Lung (tissue), 11 donors: ENCODE measurements at regions not wholly inside any gene's neighbourhood (a gene's known extent, or its start where the extent isn't known, plus 50 kb on each side); places are given as distances from the start of the nearest gene placed in this dataset.

Experiments used
- ATAC-seq: fragments of 200-7000 bp; cut with Tn5 transposase; one replicate; pipeline ENCODE4 v1.9.1; 2020; ENCODE audit warnings: moderate number of reproducible peaks; ENCODE audit not compliant: insufficient read depth, low FRiP score
- DNase-seq, 3 donors: peaks; one replicate each; pipeline ENCODE4 v3.0.0-alpha.2; 2013 to 2017
- H3K27ac ChIP-seq, 2 donors: one replicate each; pipeline ENCODE4 v1.5.1; 2013; ENCODE audit warnings: mild to moderate bottlenecking in 2 of 2, moderate library complexity in 2 of 2, control low read depth in 1 of 2, inconsistent platforms in 1 of 2, low read depth in 1 of 2, low read length in 1 of 2
- H3K27me3 ChIP-seq, 3 donors: one replicate each; pipeline ENCODE4 v1.5.1; 2013; ENCODE audit warnings: low read length in 2 of 3; ENCODE audit not compliant: control insufficient read depth in 3 of 3, insufficient read depth in 3 of 3
- H3K36me3 ChIP-seq, 4 donors: one replicate each; pipeline ENCODE4 v1.5.1; 2013; ENCODE audit warnings: low read length in 4 of 4, mild to moderate bottlenecking in 1 of 4, moderate library complexity in 1 of 4; ENCODE audit not compliant: control insufficient read depth in 4 of 4, insufficient read depth in 4 of 4
- H3K4me1 ChIP-seq, 5 donors: one replicate each; pipeline ENCODE4 v1.5.1; 2013; ENCODE audit warnings: low read length in 5 of 5, mild to moderate bottlenecking in 2 of 5, moderate library complexity in 1 of 5; ENCODE audit not compliant: control insufficient read depth in 5 of 5, insufficient read depth in 5 of 5
- H3K4me3 ChIP-seq: one replicate; pipeline ENCODE4 v1.5.1; 2013; ENCODE audit warnings: mild to moderate bottlenecking, control low read depth, moderate library complexity
- H3K9ac ChIP-seq, 2 donors: one replicate each; pipeline ENCODE4 v1.5.1; 2013; ENCODE audit warnings: low read length in 2 of 2, control low read depth in 1 of 2; ENCODE audit not compliant: insufficient read depth in 1 of 2
- H3K9me3 ChIP-seq, 4 donors: one replicate each; pipeline ENCODE4 v1.5.1; 2013; ENCODE audit warnings: low read length in 3 of 4, mild to moderate bottlenecking in 1 of 4, moderate library complexity in 1 of 4; ENCODE audit not compliant: control insufficient read depth in 4 of 4, insufficient read depth in 3 of 4
- WGBS, 2 donors: extraction: QIAGEN DNeasy Blood & Tissue Kit; methylation state at CpG; one replicate each; pipeline ENCODE4 v1.1.7; 2013; 5-methylcytosine and 5-hydroxymethylcytosine counted together
- TF ChIP-seq, protein P1 (sequence below): IDR thresholded peaks from 2 replicates; pipeline ENCODE4 v1.5.1; 2012; ENCODE audit warnings: mild to moderate bottlenecking; ENCODE audit errors: control extremely low read depth, extremely low read depth
- donor health status: control.
- donor health status: control.
- donor health status: Bipolar disorder and iron deficiency.
- donor health status: healthy.
- donor health status: DM: yes; HTN: yes; CAD: no.

DNA sequence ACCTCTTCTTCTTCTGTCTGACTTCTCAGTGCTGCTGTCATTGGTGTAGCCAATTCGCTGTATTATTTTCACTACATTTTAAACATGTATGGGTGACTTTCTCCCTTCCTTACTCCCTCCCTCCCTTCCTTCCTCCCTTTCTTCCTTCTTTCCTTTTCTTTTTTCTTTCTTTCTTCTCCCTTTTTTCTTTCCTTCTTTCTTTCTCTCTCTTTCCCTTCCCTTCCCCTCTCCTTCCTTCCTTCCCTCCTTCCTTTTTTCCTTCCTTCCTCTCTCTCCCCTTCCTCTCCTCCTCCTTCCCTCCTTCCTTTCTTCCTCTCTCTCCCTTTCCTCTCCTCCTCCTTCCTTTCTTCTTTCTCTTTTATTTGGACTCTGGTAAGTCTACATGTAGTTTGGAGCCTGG, 240.8 kb downstream of the GATA3 start:
- no peaks in the 10 kb centered on the region for H3K36me3 ChIP-seq
- TF ChIP-seq, protein P1, sequence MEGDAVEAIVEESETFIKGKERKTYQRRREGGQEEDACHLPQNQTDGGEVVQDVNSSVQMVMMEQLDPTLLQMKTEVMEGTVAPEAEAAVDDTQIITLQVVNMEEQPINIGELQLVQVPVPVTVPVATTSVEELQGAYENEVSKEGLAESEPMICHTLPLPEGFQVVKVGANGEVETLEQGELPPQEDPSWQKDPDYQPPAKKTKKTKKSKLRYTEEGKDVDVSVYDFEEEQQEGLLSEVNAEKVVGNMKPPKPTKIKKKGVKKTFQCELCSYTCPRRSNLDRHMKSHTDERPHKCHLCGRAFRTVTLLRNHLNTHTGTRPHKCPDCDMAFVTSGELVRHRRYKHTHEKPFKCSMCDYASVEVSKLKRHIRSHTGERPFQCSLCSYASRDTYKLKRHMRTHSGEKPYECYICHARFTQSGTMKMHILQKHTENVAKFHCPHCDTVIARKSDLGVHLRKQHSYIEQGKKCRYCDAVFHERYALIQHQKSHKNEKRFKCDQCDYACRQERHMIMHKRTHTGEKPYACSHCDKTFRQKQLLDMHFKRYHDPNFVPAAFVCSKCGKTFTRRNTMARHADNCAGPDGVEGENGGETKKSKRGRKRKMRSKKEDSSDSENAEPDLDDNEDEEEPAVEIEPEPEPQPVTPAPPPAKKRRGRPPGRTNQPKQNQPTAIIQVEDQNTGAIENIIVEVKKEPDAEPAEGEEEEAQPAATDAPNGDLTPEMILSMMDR: no peak
- WGBS, 2 donors: 95 to 100% methylated on average over 1 of the region's 1 CpG

GRCh38 chr10:8296090-8296733, 241.7 kb downstream of the GATA3 start:
- H3K27ac ChIP-seq: no peak overlapping the region

More for the DNA sequence above, 240.8 kb downstream of the GATA3 start:
- H3K4me1 ChIP-seq: no peaks in the 10 kb centered on the region
- H3K9me3 ChIP-seq: peaks cover 0 to 6% (median 0%) of the 10 kb centered on the region in 4 donors
- H3K4me3 ChIP-seq: no peak overlapping the region
- ATAC-seq (no peak), DNase-seq (no peak)
- H3K27ac ChIP-seq: no peak overlapping the region
- peaks cover 0 to 71% (median 16%) of the 10 kb centered on the region in 3 donors for H3K27me3 ChIP-seq
- H3K9ac ChIP-seq: no peak overlapping the region

DNA sequence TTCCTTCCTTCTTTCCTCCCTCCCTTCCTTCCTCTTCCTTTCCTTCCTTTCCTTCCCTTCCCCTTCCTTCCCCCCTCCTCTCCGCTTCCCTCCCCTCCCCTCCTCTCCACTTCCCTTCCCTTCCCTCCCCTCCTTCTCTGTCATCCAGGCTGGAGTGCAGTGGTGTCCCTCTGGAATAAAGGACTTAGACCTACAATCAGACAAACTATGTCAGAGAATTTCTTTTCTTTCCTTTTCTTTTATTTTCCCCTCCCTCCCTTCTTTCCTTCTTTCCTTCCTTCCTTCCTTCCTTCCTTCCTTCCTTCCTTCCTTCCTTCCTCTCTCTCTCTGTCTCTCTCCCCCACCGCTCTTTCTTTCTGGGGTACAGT, 242.2 kb downstream of the GATA3 start:
- Histone ChIP-seq H3K9me3 (peaks cover 0 to 6% (median 0%) of the 10 kb centered on the region in 4 donors), H3K36me3 (no peaks in the 10 kb centered on the region), H3K4me1 (no peaks in the 10 kb centered on the region), H3K27me3 (peaks cover 0 to 73% (median 13%) of the 10 kb centered on the region in 3 donors), H3K9ac (no peak overlapping the region), H3K4me3 (no peak overlapping the region), H3K27ac (no peak overlapping the region)
- TF ChIP-seq, protein P1: no peak
- DNase-seq: no peak
- no peak for ATAC-seq
- 83 to 85% methylated on average over 2 of the region's 2 CpGs for WGBS, 2 donors

More at GRCh38 chr10:8296090-8296733, 241.7 kb downstream of the GATA3 start:
- no peak overlapping the region for H3K4me3 ChIP-seq
- peaks cover 0 to 71% (median 16%) of the 10 kb centered on the region in 3 donors for H3K27me3 ChIP-seq
- H3K9ac ChIP-seq: no peak overlapping the region
- 67 to 75% methylated on average over 22 of the region's 22 CpGs for WGBS, 2 donors
- TF ChIP-seq, protein P1: no peak
- H3K4me1 ChIP-seq: no peaks in the 10 kb centered on the region
- DNase-seq: peak in 1 of 3 donors; percentile 3
- peaks cover 0 to 6% (median 0%) of the 10 kb centered on the region in 4 donors for H3K9me3 ChIP-seq
- no peak for ATAC-seq
- H3K36me3 ChIP-seq: no peaks in the 10 kb centered on the region
